ENCODE measurements at regions not wholly inside any gene's neighbourhood (a gene's known extent, or its start where the extent isn't known, plus 50 kb on each side); places are given as distances from the start of the nearest gene placed in this dataset.

GRCh38 chr1:222921945-222922344, 107.1 kb downstream of the DISP1 start:
- TF ChIP-seq CTCF (conservative IDR thresholded peaks at IDR 0.05; ENCODE audit: low read depth, low read length), result no peak
- no peak for TF ChIP-seq RCOR1 (IDR thresholded peaks at IDR 0.05; ENCODE audit: insufficient replicate concordance, low read length)
- TF ChIP-seq RAD21 (IDR thresholded peaks at IDR 0.05; ENCODE audit: low read length), result no peak
